Stimulated activated CD4-positive, alpha-beta T cell treated with anti-CD3 and anti-CD28 coated beads, Interleukin-12 subunit alpha, Interleukin-12 subunit beta, amount 100 ng/mL, for 48 hours (primary cell): ENCODE measurements at regions not wholly inside any gene's neighbourhood (a gene's known extent, or its start where the extent isn't known, plus 50 kb on each side); places are given as distances from the start of the nearest gene placed in this dataset.
"Not testable (repeated sequence)": the region's sequence is repeated elsewhere in the genome, so short reads cannot be mapped to it uniquely, and the experiment has no call there.

ENCODE experiments used
- DNase-seq, 3 donors: peaks; one replicate each; pipeline ENCODE4 v3.0.0-alpha.2; 2020; ENCODE audit warnings: low read depth in 2 of 3, low spot score in 1 of 3

DNA sequence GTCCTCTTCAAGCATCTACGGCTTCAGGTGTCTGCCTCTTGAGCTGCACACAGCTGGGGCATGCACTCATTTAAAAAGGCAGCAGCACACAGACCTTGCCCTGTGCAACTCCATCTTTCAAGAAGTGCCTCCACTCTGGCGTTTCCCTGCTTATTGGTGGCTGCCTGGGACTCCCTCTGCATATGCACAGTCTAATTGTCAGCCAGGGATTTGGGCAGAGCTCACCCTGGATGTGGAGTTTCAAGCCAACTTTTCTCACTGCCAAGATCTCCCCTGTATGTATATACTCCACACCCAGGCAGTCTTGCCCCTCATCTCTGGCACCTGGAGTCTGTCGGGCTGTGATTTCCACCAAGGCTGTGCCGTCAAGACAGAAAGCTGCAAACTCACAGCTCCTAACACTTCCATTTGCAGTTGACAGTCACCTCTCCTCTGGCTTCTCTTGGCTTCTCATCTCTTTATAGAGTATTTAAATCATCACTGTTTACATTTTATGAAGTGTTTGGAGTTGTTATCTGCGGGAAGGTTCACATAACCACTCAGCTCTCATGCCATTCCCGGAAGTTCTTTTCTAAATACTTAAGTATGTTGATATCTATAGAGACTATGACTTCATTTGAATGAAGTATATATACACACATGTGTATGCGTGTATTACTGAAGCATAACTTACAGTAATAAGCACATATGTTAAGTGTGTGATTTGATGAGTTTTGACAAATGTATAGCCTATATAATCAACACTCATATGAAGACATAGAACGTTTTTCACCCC is 128.2 kb downstream of the NPIPB11 start:
- not testable (repeated sequence) for DNase-seq

DNA sequence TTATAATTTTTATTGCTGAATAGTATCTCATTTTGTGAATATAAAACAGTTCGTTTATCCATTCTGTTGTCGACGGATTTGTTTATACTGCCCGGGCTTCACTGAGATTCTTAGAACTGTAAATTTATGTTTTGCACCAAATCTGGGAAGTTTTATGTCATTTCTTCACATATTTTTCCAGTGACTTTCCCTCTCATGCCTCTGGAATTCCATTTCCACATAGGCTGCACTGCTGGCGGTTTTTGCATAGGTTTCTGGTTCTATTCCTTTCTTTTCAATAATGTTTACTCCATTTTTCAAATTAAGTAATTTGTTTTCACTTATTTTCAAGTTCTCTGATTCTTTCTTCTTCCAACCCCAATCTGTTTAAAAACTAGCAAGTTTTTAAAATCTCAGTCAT is 130.1 kb downstream of the NPIPB11 start:
- not testable (repeated sequence) for DNase-seq

DNA sequence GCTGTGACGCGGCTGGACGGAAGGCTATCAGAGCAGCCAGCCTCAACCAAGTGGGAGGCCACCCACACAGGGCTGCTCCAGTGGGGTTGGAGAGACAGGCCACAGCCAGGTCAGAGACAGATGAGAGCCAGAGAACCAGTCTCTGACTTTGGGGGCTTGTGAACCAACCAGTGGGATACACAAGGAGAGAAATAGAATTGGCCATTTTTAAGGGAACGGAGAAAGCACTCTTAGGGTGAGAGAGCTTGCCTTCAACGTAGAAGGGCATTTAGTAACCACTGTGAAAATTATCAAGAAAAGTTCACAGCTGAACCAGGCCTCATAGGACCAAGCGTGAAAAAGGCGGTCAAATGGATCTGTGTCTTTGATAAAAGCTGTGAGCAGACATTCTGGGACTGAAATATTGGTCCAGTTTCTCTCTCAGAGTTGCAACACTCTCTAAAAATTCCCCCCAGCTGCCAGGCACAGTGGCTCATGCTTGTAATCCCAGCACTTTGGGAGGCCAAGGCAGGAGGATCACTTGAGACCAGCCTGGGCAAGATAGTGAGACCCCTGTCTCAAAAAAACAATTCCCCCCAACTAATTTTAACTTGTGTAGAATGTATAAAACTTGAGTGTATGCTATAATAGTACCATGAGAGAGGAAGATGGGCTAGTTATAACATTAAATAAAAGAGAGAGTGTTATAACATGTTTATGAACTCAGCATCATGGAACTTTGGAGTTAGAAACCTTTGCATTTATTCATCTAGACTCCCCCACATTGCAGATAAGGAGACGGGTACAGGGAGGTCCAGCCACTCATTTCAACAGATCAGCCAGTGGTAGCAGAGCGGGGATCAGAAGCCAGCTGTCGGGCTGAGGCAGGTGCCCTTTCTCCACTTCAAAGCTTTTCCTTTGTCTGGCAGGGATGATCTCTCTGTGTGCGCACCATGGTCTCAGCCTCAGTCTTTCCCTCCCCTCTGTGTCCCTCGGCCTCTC is 132.2 kb downstream of the NPIPB11 start:
- not testable (repeated sequence) for DNase-seq

DNA sequence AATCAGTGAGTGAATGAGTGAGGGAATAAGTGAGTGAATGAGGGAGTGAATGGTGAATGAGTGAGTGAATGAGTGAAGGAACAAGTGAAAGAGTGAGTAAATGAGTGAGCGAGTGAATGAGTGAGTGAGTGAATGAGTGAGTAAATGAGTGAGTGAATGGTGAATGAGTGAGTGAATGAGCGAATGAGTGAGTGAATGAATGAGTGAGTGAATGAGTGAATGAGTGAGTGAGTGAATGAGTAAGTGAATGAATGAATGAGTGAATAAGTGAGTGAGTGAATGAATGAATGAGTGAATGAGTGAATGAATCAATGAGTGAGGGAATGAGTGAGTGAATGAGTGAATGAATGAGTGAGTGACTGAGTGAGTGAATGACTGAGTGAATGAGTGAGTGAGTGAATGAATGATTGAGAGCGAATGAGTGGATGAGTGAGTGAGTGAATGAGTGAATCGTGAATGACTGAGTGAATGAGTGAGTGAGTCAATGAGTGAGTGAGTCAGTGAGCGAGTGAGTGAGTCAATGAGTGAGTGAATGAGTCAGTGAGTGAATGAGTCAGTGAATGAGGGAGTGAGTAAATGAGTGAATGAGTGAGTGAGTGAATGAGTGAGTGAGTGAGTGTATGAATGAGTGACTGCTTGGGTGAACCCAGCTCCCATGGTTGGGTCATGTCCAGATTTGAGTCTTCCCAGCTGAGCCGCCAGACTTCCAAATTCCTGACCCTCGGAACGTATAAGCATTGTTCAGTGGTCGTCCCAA is 133.0 kb downstream of the NPIPB11 start:
- not testable (repeated sequence) for DNase-seq

DNA sequence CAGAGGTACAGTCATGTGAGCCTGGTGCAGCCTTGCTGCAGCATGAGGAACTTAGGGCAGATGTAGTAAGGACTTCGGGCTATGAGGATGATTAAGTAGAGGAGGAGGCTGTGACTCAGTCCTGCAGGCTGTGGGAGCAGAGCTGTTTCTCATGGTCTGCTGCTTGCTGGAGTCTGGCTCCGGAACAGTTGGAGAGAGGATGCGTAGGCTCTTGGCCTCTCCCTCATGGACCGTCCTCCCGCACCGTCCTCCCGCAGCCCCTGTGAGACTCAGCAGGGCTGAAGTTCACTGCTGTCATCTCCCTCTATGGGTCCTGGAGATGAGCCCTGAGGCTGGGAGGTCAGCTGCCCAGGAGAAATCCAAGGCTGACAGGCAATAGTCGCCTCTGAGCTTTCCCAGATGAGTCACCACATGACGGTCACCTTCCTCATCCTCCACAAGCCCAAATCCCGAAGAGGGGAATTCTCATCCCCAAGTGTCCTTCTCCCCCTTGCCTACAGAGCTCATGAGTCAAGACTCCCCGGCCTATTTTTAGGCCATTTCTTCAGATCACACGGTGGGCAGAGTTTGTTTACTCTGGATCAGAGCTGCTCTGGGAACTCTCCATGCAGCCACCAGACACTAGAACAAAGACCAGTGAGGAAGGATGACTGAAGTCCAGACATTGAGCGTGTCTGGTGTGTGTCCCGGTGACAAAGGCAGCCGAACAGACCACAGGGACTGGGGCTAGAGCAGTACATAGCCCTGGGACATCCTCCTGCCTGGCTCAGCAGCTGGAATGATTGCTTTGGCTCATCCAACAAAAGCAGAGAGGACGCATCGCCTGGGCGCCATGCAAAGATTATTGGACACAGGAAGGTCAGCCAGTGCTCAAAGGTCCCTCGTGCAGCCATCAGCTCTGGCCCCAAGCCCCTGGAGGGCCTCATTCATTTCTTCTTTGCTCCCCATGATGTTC is 134.5 kb downstream of the NPIPB11 start:
- DNase-seq, result not testable (repeated sequence)

DNA sequence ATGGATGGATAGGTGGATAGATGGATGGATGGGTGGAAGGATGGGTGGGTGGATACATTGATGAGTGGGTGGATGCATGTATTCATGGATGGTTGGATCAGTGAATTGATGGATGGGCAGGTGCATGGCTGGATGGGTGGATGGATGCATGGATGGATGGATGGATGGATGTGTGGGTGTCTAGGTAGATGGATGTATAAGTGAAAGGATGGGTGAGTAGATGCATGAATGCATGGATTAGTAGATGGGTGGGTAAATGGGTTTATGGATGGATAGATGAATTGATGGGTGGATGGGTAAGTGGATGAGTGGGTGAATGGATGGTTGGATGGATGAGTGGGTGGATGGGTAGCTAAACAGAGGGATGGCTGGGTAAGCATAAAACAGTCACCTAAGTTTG is 135.6 kb downstream of the NPIPB11 start:
- not testable (repeated sequence) for DNase-seq

DNA sequence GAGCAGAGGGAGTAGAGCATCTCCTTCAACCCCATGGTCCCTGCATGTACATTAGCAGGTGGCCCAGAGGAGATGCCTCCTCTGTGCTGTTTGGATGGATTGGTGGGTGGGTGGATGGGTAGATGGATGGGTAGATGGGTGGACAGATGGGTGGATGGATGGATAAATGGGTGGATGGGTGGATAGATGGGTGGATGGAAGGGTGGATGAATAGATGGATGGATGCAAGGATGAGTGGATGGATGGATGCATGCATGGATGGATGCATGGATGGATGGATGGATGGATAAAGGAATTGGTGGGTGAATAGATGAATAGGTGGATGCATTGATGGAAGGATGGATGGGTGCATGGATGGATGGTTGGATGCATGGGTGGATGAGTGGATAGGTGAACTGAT is 136.5 kb downstream of the NPIPB11 start:
- not testable (repeated sequence) for DNase-seq

DNA sequence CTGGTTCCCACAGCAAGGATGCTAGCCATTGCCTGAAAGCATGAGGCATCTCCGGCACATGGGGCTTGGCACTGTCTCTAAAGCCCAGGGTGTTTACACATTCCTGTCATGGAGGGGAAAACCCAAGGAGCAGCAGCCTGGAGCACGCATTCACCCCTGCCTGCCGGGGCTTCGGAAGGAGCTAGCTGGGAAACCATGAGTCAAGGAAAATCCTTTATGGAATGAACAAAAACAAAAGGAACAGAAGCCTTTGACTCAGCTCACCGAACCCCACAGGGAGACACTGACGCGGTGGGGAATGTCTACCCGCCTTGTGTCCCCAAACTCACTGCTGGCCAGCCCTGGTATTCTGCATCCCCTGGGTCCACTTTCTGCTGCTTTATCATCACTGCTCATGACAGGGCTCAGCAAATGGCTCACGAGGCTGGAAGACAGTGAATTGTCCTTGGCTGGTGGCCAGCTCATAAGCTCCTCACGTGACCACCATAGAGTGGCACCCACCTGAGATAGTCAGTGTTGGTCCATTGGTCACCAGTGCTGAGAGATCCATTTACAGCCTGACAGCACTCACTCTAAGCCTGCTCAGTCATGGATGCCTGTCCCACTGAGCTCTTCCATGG is 137.2 kb downstream of the NPIPB11 start:
- not testable (repeated sequence) for DNase-seq

DNA sequence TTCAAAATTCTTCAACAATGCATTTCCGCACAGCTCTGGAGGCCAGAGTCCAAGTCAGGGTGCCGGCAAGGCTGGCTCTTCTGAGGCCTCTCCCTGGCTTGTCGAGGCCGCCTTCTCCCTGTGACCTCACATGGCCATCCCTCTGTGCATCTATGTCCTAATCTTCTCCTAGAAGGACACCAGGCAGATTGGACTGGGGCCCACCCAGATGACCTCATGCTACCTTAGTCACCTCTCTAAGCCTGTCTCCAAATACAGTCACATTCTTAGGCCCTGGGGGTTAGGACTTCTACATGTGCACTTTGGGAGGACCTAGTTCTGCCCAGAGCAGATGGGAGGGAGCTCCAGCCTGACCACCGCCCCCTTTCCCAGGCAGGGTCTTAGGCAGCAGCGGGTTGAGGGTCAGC is 137.7 kb downstream of the NPIPB11 start:
- DNase-seq, result not testable (repeated sequence)

DNA sequence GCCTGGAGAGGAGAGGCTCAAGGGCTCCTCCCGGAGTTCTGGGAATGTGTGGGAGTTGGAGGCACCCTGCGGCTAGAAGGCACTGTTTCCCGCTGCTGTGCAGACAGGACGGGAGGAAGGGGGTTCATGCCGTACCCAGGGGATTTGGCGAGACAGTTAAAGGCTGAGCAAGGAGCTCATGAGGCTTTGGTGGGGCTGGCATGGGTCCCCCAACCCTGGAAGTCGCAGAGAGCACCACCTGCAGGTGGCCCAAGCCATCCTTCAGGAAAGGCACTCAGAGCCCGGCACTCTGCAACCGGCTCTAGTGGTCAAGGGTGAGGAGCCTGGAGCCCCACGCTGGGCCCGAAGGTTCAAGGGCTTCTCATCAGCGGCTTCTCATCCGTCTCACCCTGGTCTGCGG is 138.2 kb downstream of the NPIPB11 start:
- not testable (repeated sequence) for DNase-seq

DNA sequence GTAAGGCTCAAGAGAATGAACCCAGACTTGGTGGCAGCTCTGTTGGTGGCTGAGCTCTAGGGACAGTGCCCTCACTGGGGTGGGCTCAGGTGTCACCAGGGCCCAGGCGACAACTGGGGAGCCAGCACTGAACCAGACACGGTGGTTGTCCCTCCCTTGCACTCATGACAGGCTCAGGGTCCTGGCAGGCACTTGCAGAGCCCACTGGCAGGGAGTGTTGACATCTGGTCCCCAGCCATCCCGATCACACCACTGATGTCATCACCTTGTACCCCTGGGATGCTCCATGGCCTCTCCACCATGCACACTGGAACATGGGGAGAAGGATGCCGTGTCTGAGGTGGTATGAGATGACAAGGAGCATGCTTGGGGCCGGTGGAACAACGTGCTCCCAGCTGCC is 138.6 kb downstream of the NPIPB11 start:
- DNase-seq, result not testable (repeated sequence)

DNA sequence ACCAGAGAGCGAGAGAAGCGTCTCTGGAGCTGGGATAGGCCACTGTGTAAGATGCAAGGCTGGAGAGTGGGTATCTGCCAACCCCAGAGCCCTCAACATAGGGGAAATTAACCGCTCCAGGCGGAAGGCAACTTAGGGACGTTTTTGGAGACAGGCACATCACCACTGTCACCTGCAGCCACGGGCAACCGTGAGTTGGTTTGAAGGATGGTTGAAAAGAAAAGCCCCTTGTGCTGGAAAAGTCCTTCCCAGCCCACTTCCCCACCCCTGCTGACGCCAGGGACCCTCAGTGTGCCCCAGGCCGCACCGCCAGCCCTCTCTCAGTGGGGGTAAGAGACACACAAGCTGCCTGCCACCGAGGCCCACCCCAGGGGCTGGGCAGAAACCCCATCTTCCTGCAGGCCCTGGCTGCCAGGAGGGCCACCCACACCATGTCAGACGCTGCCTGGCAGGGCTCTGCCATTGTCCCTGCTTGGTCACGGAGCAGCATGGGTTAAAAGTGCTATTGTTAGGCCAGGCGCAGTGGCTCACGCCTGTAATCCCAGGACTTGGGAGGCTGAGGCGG is 139.4 kb downstream of the NPIPB11 start:
- DNase-seq, result not testable (repeated sequence)

DNA sequence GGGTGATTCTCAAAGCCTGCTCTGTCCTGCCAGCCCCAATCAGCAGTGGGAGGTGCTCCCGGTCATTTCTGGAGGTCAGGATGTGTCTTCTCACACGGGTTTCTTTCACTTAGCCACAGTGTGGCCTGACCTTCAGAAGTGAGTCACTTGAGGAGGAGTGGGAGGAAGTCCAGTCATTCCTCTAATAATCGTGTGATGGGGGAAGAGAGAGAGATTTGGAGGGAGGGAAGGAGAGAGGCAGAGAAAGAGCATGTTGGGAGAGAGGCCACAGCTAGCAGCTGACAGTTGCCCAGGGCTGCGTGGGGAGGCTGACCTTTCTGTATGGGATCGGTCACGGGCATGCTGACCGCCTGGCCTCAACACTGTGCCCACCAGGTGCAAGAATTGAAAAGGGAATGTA is 139.9 kb downstream of the NPIPB11 start:
- not testable (repeated sequence) for DNase-seq

DNA sequence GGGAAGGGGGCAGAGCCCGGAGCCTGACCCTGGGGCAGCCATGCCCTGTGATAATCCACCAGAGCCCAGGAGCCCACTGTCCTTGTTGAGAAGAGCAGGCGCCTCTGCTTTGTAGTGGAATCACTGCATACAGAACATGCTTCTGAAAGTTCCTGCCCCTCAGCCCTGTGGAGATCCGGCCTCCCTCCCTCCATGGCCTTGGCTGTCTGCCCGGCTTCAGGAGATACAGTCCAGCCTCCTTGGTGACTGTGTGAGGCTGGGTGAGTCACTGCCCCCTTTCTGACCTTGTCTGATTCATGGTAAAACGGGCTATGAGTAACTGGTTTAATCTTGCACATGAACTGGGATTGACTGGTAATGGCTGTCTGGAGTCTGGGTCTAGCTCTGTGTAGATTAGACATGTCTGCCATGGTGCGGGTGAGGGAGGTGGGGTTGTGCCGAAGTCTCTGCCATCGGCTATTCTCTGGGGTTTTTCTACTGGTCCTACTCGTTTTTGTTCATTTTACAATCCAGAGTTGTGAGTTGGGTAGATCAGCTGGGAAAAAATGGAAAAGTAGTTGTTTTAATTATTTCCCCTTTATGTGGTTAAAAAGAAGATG is 141.2 kb downstream of the NPIPB11 start:
- DNase-seq, result peak in 2 of 3 donors; percentile 13 to 16

DNA sequence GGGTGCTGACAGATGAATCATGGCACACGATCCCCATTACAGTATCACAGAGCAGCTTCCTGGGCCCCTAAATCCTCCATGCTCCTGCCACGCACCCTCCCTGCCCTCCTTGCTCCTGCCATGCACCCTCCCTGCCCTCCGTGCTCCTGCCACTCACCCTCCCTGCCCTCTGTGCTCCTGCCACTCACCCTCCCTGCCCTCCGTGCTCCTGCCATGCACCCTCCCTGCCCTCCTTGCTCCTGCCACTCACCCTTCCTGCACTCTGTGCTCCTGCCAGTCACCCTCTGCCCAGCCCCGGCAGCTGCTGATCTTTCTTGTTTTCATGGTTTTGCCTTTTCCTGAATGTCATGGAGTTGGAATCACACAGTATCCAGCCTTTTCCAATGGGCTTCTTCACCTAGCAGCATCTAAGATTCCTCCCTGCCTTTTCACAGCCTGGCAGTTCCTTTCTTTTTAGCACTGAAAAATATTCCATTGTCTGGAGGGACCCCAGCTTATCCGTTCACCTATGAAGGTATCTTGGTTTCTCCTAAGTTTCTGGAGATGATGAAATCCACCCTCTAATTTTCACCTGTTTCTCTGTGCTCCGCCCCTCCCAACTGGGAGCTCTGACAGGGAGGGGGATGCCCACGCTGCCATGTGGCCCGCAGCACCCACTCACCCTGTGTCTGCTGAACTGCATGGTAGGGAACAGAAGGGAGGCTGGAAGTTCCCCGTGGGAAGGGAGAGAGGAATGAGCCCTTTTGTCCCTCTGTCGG is 142.3 kb downstream of the NPIPB11 start:
- not testable (repeated sequence) for DNase-seq

DNA sequence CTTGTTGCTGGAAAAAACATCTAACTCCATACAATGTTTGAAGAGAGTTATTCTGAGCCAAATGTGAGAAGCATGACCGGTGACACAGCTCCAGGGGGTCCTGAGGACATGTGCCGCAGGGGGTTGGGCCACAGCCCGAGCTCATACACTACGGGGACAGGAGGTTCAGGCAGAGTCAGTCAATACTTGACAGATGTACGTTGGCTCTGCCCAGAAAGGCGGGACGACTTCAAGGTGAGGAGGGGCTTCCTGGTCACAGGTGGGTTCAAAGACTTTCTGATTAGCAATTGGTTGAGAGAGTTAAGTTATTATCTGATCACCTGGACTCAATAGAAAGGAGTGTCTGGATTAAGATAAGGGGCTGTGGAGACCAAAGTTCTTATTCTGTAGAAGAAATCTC is 143.8 kb downstream of the NPIPB11 start:
- not testable (repeated sequence) for DNase-seq

DNA sequence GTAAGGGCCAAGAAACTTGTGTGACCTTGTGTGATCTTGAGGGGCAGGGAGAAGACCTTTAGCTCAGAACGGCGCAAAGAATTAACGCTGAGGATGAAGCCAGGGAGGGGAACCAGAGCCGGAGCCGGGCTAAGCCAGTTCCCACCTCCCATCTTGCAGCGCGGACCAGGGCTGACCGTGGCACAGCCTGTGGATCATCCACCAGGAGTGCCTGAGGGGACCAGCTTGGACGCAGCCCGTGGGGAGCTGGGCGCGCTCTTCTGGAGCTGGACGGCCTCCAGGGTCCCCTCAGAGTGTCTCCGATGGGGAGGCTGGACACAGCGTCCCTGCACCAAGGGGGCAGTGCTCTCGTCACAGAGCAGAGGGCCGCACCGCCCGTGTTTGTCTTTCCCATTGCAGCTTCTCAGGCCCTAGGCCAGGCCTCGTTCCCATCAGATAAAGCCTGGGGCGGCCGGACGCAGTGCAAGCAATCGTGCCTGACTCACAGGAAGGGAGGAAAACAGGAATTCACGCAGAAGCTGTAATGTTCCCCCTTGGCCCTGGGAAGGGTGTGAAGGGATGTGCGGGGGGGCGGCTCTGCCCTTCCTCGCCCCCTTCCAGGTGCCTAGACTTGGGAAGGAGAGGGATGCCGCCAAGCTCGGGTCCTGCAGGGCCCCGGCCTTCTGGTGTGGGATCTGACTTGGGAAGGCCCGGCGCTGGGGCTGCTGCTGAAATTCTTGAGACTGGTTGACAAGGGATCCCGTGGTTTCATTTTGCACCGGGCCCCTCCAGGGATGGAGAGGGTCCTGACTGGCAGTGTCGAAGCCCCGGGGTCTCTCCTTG is 144.9 kb downstream of the NPIPB11 start:
- not testable (repeated sequence) for DNase-seq
